A549 (cell line): ENCODE measurements at regions not wholly inside any gene's neighbourhood (a gene's known extent, or its start where the extent isn't known, plus 50 kb on each side); places are given as distances from the start of the nearest gene placed in this dataset.

Experiments
- BHLHE40 ChIP-seq: IDR thresholded peaks from 2 replicates; pipeline ENCODE4 v1.6.1; 2012; ENCODE audit warnings: low read depth, low read length, inconsistent platforms
- CHD2 ChIP-seq: fragments of 150-350 bp; IDR thresholded peaks from 2 replicates; pipeline ENCODE4 v1.6.1; 2014; ENCODE audit warnings: low read length; ENCODE audit not compliant: partially characterized antibody
- KDM1A ChIP-seq: fragments of 200-600 bp; sonication (generic); IDR thresholded peaks from 2 replicates; pipeline ENCODE4 v1.6.1; 2016; ENCODE audit warnings: low read depth, mild to moderate bottlenecking
- RFX5 ChIP-seq: fragments of 450-650 bp; IDR thresholded peaks from 2 replicates; pipeline ENCODE4 v1.7.1; 2014; ENCODE audit warnings: antibody characterized with exemption, mild to moderate bottlenecking, moderate library complexity
- SMC3 ChIP-seq: fragments of >200 bp; sonication (Bioruptor Twin); formaldehyde crosslinking; IDR thresholded peaks from 3 replicates; pipeline ENCODE4 v1.6.1; 2018; ENCODE audit warnings: inconsistent platforms
- SREBF2 ChIP-seq: fragments of 450-650 bp; IDR thresholded peaks from 2 replicates; pipeline ENCODE4 v1.6.1; 2014; ENCODE audit warnings: mild to moderate bottlenecking, moderate library complexity
- TF ChIP-seq, protein P1 (sequence below): fragments of >200 bp; sonication (Bioruptor Twin); formaldehyde crosslinking; IDR thresholded peaks from 3 replicates; pipeline ENCODE4 v1.5.1; 2016

GRCh38 chr1:80163686-80164085, 1157.2 kb upstream of the ADGRL4 start:
- TF ChIP-seq, protein P1, sequence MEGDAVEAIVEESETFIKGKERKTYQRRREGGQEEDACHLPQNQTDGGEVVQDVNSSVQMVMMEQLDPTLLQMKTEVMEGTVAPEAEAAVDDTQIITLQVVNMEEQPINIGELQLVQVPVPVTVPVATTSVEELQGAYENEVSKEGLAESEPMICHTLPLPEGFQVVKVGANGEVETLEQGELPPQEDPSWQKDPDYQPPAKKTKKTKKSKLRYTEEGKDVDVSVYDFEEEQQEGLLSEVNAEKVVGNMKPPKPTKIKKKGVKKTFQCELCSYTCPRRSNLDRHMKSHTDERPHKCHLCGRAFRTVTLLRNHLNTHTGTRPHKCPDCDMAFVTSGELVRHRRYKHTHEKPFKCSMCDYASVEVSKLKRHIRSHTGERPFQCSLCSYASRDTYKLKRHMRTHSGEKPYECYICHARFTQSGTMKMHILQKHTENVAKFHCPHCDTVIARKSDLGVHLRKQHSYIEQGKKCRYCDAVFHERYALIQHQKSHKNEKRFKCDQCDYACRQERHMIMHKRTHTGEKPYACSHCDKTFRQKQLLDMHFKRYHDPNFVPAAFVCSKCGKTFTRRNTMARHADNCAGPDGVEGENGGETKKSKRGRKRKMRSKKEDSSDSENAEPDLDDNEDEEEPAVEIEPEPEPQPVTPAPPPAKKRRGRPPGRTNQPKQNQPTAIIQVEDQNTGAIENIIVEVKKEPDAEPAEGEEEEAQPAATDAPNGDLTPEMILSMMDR = no peak
- TF ChIP-seq SREBF2 (no peak), RFX5 (no peak), CHD2 (no peak), BHLHE40 (no peak), SMC3 (no peak), KDM1A (no peak)
